ENCODE measurements at regions not wholly inside any gene's neighbourhood (a gene's known extent, or its start where the extent isn't known, plus 50 kb on each side); places are given as distances from the start of the nearest gene placed in this dataset.

DNA sequence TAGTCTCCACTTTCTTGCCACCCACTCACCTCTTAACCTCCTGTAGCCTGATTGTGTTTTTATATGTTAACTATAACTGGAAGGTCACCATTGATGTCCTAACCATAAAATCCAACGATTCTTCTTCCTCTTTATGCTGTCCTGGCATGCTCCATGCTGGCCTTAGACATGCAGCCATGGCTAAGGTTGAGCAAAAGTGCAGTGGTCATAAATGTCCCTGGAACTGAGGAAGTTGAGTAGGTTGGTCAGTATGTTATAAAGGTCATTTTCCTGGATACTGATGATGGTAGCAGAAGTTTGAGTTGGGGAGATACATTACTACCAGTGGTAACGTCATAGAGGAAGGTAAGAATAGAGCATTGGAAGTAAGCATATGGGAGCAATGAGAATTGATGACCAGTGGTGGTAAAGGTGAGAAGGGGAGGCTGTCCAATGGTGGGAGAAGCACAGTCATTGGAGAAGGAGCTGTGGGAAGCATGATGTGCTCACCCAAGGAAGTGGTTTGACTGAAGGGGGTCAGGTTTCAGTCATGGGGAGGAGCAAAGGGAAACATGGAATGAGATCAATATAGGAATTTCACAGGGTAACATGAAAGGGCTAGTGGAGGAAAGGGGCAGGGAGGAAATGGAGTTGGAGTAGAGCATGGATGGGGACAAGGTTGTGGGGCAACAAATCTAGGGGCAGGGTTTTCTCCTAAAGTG lies 240.8 kb downstream of the DACT1 start:
- TF ChIP-seq CSDC2 (CRISPR knock-in tag; IDR thresholded peaks at IDR 0.05) (no peak), GLIS3 (CRISPR knock-in tag; IDR thresholded peaks at IDR 0.05) (no peak), ZFP3 (CRISPR knock-in tag; IDR thresholded peaks at IDR 0.05) (no peak), ARNTL (CRISPR knock-in tag; IDR thresholded peaks at IDR 0.05; ENCODE audit: borderline replicate concordance, low read depth) (no peak), ESRRG (CRISPR knock-in tag; IDR thresholded peaks at IDR 0.05) (no peak), OSR1 (CRISPR knock-in tag; IDR thresholded peaks at IDR 0.05) (no peak), ZNF70 (CRISPR knock-in tag; IDR thresholded peaks at IDR 0.05) (no peak), SNAI2 (CRISPR knock-in tag; IDR thresholded peaks at IDR 0.05) (no peak)
- TF ChIP-seq, protein P1, sequence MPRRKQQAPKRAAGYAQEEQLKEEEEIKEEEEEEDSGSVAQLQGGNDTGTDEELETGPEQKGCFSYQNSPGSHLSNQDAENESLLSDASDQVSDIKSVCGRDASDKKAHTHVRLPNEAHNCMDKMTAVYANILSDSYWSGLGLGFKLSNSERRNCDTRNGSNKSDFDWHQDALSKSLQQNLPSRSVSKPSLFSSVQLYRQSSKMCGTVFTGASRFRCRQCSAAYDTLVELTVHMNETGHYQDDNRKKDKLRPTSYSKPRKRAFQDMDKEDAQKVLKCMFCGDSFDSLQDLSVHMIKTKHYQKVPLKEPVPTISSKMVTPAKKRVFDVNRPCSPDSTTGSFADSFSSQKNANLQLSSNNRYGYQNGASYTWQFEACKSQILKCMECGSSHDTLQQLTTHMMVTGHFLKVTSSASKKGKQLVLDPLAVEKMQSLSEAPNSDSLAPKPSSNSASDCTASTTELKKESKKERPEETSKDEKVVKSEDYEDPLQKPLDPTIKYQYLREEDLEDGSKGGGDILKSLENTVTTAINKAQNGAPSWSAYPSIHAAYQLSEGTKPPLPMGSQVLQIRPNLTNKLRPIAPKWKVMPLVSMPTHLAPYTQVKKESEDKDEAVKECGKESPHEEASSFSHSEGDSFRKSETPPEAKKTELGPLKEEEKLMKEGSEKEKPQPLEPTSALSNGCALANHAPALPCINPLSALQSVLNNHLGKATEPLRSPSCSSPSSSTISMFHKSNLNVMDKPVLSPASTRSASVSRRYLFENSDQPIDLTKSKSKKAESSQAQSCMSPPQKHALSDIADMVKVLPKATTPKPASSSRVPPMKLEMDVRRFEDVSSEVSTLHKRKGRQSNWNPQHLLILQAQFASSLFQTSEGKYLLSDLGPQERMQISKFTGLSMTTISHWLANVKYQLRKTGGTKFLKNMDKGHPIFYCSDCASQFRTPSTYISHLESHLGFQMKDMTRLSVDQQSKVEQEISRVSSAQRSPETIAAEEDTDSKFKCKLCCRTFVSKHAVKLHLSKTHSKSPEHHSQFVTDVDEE (CRISPR knock-in tag; IDR thresholded peaks at IDR 0.05): no peak
- TF ChIP-seq, protein P2, sequence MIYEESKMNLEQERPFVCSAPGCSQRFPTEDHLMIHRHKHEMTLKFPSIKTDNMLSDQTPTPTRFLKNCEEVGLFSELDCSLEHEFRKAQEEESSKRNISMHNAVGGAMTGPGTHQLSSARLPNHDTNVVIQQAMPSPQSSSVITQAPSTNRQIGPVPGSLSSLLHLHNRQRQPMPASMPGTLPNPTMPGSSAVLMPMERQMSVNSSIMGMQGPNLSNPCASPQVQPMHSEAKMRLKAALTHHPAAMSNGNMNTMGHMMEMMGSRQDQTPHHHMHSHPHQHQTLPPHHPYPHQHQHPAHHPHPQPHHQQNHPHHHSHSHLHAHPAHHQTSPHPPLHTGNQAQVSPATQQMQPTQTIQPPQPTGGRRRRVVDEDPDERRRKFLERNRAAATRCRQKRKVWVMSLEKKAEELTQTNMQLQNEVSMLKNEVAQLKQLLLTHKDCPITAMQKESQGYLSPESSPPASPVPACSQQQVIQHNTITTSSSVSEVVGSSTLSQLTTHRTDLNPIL (CRISPR knock-in tag; IDR thresholded peaks at IDR 0.05; ENCODE audit: low read depth): no peak
- TF ChIP-seq, protein P3, sequence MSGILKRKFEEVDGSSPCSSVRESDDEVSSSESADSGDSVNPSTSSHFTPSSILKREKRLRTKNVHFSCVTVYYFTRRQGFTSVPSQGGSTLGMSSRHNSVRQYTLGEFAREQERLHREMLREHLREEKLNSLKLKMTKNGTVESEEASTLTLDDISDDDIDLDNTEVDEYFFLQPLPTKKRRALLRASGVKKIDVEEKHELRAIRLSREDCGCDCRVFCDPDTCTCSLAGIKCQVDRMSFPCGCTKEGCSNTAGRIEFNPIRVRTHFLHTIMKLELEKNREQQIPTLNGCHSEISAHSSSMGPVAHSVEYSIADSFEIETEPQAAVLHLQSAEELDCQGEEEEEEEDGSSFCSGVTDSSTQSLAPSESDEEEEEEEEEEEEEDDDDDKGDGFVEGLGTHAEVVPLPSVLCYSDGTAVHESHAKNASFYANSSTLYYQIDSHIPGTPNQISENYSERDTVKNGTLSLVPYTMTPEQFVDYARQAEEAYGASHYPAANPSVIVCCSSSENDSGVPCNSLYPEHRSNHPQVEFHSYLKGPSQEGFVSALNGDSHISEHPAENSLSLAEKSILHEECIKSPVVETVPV (CRISPR knock-in tag; IDR thresholded peaks at IDR 0.05): no peak
- TF ChIP-seq, protein P4, sequence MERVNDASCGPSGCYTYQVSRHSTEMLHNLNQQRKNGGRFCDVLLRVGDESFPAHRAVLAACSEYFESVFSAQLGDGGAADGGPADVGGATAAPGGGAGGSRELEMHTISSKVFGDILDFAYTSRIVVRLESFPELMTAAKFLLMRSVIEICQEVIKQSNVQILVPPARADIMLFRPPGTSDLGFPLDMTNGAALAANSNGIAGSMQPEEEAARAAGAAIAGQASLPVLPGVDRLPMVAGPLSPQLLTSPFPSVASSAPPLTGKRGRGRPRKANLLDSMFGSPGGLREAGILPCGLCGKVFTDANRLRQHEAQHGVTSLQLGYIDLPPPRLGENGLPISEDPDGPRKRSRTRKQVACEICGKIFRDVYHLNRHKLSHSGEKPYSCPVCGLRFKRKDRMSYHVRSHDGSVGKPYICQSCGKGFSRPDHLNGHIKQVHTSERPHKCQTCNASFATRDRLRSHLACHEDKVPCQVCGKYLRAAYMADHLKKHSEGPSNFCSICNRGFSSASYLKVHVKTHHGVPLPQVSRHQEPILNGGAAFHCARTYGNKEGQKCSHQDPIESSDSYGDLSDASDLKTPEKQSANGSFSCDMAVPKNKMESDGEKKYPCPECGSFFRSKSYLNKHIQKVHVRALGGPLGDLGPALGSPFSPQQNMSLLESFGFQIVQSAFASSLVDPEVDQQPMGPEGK (CRISPR knock-in tag; IDR thresholded peaks at IDR 0.05; ENCODE audit: borderline replicate concordance): no peak
